ENCODE measurements at regions not wholly inside any gene's neighbourhood (a gene's known extent, or its start where the extent isn't known, plus 50 kb on each side); places are given as distances from the start of the nearest gene placed in this dataset.
"Not testable (repeated sequence)": the region's sequence is repeated elsewhere in the genome, so short reads cannot be mapped to it uniquely, and the experiment has no call there.

- peak; percentile 25; the same call in 1 of the 2 replicates for TF ChIP-seq CTCF (IDR thresholded peaks at IDR 0.05; ENCODE audit: low read length)
- not testable (repeated sequence) for H3K36me3 ChIP-seq (ENCODE audit: insufficient read depth, low read length); H3K9ac ChIP-seq (ENCODE audit: low read length); H3K4me1 ChIP-seq (ENCODE audit: insufficient read depth, low read length, severe bottlenecking); H3K4me3 ChIP-seq (ENCODE audit: low read depth, low read length, poor library complexity, severe bottlenecking); H3K9me2 ChIP-seq (ENCODE audit: low read depth, low read length); H3K4me2 ChIP-seq (ENCODE audit: low read length); H3K79me2 ChIP-seq (ENCODE audit: insufficient read depth, low read length); H3K27me3 ChIP-seq (ENCODE audit: insufficient read depth, low read length); H4K20me1 ChIP-seq (ENCODE audit: insufficient read depth, low read length); H2AFZ ChIP-seq (ENCODE audit: low read length); H3F3A ChIP-seq (ENCODE audit: insufficient read depth, low read length); H3K9me3 ChIP-seq (ENCODE audit: low read length); H3K27ac ChIP-seq (ENCODE audit: low read depth, low read length, poor library complexity, severe bottlenecking)
These were observed 194.1 kb downstream of the BANP start for GRCh38 chr16:88145376-88145775.

- not testable (repeated sequence) for H3K79me2 ChIP-seq (ENCODE audit: insufficient read depth, low read length); H4K20me1 ChIP-seq (ENCODE audit: insufficient read depth, low read length); H3K4me3 ChIP-seq (ENCODE audit: low read depth, low read length, poor library complexity, severe bottlenecking); H3K36me3 ChIP-seq (ENCODE audit: insufficient read depth, low read length); H3K4me2 ChIP-seq (ENCODE audit: low read length); H3K9me3 ChIP-seq (ENCODE audit: low read length); H3K4me1 ChIP-seq (ENCODE audit: insufficient read depth, low read length, severe bottlenecking); H3F3A ChIP-seq (ENCODE audit: insufficient read depth, low read length); H3K9ac ChIP-seq (ENCODE audit: low read length); H2AFZ ChIP-seq (ENCODE audit: low read length); H3K9me2 ChIP-seq (ENCODE audit: low read depth, low read length); H3K27me3 ChIP-seq (ENCODE audit: insufficient read depth, low read length); H3K27ac ChIP-seq (ENCODE audit: low read depth, low read length, poor library complexity, severe bottlenecking)
- 0 out of 2 replicates have a peak, but pooled peaks have one; percentile 11 for TF ChIP-seq CTCF (IDR thresholded peaks at IDR 0.05; ENCODE audit: low read length)
These were observed 194.7 kb downstream of the BANP start for GRCh38 chr16:88145824-88146405.

GRCh38 chr16:88148078-88148477, 196.8 kb downstream of the BANP start:
- H4K20me1 ChIP-seq (ENCODE audit: insufficient read depth, low read length); H3K4me2 ChIP-seq (ENCODE audit: low read length); H3K79me2 ChIP-seq (ENCODE audit: insufficient read depth, low read length); H3K9me2 ChIP-seq (ENCODE audit: low read depth, low read length); H3K27ac ChIP-seq (ENCODE audit: low read depth, low read length, poor library complexity, severe bottlenecking); H3K27me3 ChIP-seq (ENCODE audit: insufficient read depth, low read length); H3K9me3 ChIP-seq (ENCODE audit: low read length); H3K9ac ChIP-seq (ENCODE audit: low read length); H2AFZ ChIP-seq (ENCODE audit: low read length); H3F3A ChIP-seq (ENCODE audit: insufficient read depth, low read length); H3K4me3 ChIP-seq (ENCODE audit: low read depth, low read length, poor library complexity, severe bottlenecking); H3K4me1 ChIP-seq (ENCODE audit: insufficient read depth, low read length, severe bottlenecking); H3K36me3 ChIP-seq (ENCODE audit: insufficient read depth, low read length): not testable (repeated sequence)

GRCh38 chr16:88148682-88149081, 197.4 kb downstream of the BANP start:
- not testable (repeated sequence) for H3K9me2 ChIP-seq (ENCODE audit: low read depth, low read length); H3K4me2 ChIP-seq (ENCODE audit: low read length); H3K36me3 ChIP-seq (ENCODE audit: insufficient read depth, low read length); H3K9ac ChIP-seq (ENCODE audit: low read length); H3F3A ChIP-seq (ENCODE audit: insufficient read depth, low read length); H3K79me2 ChIP-seq (ENCODE audit: insufficient read depth, low read length); H4K20me1 ChIP-seq (ENCODE audit: insufficient read depth, low read length); H3K4me1 ChIP-seq (ENCODE audit: insufficient read depth, low read length, severe bottlenecking); H3K9me3 ChIP-seq (ENCODE audit: low read length); H3K27me3 ChIP-seq (ENCODE audit: insufficient read depth, low read length); H3K4me3 ChIP-seq (ENCODE audit: low read depth, low read length, poor library complexity, severe bottlenecking); H2AFZ ChIP-seq (ENCODE audit: low read length); H3K27ac ChIP-seq (ENCODE audit: low read depth, low read length, poor library complexity, severe bottlenecking)

- H4K20me1 ChIP-seq (ENCODE audit: insufficient read depth, low read length); H3K9me2 ChIP-seq (ENCODE audit: low read depth, low read length); H3K9ac ChIP-seq (ENCODE audit: low read length); H3K9me3 ChIP-seq (ENCODE audit: low read length); H3K27ac ChIP-seq (ENCODE audit: low read depth, low read length, poor library complexity, severe bottlenecking); H3K4me2 ChIP-seq (ENCODE audit: low read length); H3K4me3 ChIP-seq (ENCODE audit: low read depth, low read length, poor library complexity, severe bottlenecking); H3K27me3 ChIP-seq (ENCODE audit: insufficient read depth, low read length); H2AFZ ChIP-seq (ENCODE audit: low read length); H3K4me1 ChIP-seq (ENCODE audit: insufficient read depth, low read length, severe bottlenecking); H3F3A ChIP-seq (ENCODE audit: insufficient read depth, low read length); H3K79me2 ChIP-seq (ENCODE audit: insufficient read depth, low read length); H3K36me3 ChIP-seq (ENCODE audit: insufficient read depth, low read length): not testable (repeated sequence)
These were observed 197.9 kb downstream of the BANP start for GRCh38 chr16:88149158-88149603.

- H3K27me3 ChIP-seq (ENCODE audit: insufficient read depth, low read length); H4K20me1 ChIP-seq (ENCODE audit: insufficient read depth, low read length); H3K9ac ChIP-seq (ENCODE audit: low read length); H3K4me3 ChIP-seq (ENCODE audit: low read depth, low read length, poor library complexity, severe bottlenecking); H3K79me2 ChIP-seq (ENCODE audit: insufficient read depth, low read length); H3K27ac ChIP-seq (ENCODE audit: low read depth, low read length, poor library complexity, severe bottlenecking); H3K9me3 ChIP-seq (ENCODE audit: low read length); H2AFZ ChIP-seq (ENCODE audit: low read length); H3K4me1 ChIP-seq (ENCODE audit: insufficient read depth, low read length, severe bottlenecking); H3K9me2 ChIP-seq (ENCODE audit: low read depth, low read length); H3K36me3 ChIP-seq (ENCODE audit: insufficient read depth, low read length); H3K4me2 ChIP-seq (ENCODE audit: low read length); H3F3A ChIP-seq (ENCODE audit: insufficient read depth, low read length): not testable (repeated sequence)
These were observed 198.4 kb downstream of the BANP start for GRCh38 chr16:88149663-88150062.

All from OCI-LY1 (cell line).